ENCODE measurements at regions not wholly inside any gene's neighbourhood (a gene's known extent, or its start where the extent isn't known, plus 50 kb on each side); places are given as distances from the start of the nearest gene placed in this dataset.

DNA sequence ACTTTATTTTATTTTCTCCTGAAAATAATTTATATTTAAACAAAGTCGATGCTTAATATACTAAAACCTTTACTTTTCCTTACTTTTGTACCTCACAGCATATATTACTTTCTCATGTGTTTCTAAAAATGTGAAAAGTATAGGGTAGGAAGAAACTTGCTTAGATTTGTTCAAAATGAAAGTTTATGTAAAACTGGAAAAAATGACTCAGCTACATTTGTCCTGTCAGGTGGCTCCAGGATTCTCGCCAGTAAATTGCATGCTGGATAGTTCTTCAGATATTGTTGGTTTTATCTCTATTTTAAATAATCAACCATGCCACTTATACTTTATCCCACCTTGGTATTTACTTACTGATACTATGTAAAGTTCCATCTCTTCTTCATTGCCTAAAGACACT lies 159.2 kb upstream of the NDST4 start:
- Mint-ChIP-seq H3K4me3 (no peak overlapping the region), H3K27ac (no peak overlapping the region)
- POLR2A ChIA-PET = interaction anchor here (0.7 kb wide), 1 partner anchor 1737 kb away, joined by 3 read pairs; no protein-coding TSS in a partner anchor

DNA sequence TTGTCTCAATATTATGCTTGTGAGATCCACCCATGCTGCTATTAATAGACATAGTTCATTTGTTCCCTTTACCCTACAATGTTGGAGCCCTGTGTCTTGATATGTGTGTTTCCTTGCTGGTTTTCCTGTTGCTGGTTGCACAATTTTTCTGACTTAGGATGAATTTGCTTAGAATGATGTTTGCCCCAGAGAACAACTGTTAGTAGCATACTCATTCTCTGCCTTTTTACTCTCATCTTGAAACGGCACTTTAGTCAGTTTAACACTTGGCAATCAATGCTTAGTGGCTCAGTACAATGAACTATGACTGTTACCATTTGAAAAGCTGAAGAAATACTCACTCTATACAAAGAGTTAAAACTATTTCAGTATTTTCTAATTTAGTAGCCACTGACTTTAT lies 158.8 kb upstream of the NDST4 start:
- no peak overlapping the region for H3K4me3 ChIP-seq (ENCODE audit: low read length)
- intact Hi-C loops (cut with DNase I, micrococcal nuclease) = no loop called here
- CTCF ChIA-PET = no interaction called here
- no peaks in the 10 kb centered on the region for H3K36me3 ChIP-seq (ENCODE audit: insufficient read depth, low read length)
- DNase-seq (no peak), ATAC-seq (ENCODE audit: poor library complexity) (no peak)
- H3K4me1 ChIP-seq (ENCODE audit: insufficient read depth, low read length) = peaks cover 2% of the 10 kb centered on the region
- Mint-ChIP-seq H3K4me3 (no peak overlapping the region), H3K4me1 (ENCODE audit: low read depth) (peaks cover 12% of the 10 kb centered on the region), H3K27me3 (no peaks in the 10 kb centered on the region), H3K36me3 (ENCODE audit: low read depth) (no peaks in the 10 kb centered on the region), H3K27ac (no peak overlapping the region), H3K9me3 (no peaks in the 10 kb centered on the region)
- POLR2A ChIA-PET = interaction anchor here (0.7 kb wide), 1 partner anchor 1737 kb away, joined by 3 read pairs; no protein-coding TSS in a partner anchor
- no peak overlapping the region for H3K27ac ChIP-seq (ENCODE audit: low read depth in 1 of 2, low read length in 2 of 2)
- peaks cover 0 to 3% of the 10 kb centered on the region in 2 experiments for H3K9me3 ChIP-seq (ENCODE audit: control insufficient read depth in 1 of 2, insufficient read depth in 1 of 2, low read length in 2 of 2)
- H3K27me3 ChIP-seq (ENCODE audit: control insufficient read depth in 1 of 2, insufficient read depth in 2 of 2, low read length in 2 of 2) = no peaks in the 10 kb centered on the region
- TF ChIP-seq CTCF (IDR thresholded peaks at IDR 0.05) = no peak

More for the DNA sequence above, 159.2 kb upstream of the NDST4 start:
- ATAC-seq (ENCODE audit: poor library complexity) (no peak), DNase-seq (no peak)
- intact Hi-C loops (cut with DNase I, micrococcal nuclease) = no loop called here
- Histone ChIP-seq H3K27ac (ENCODE audit: low read depth in 1 of 2, low read length in 2 of 2) (no peak overlapping the region), H3K36me3 (ENCODE audit: insufficient read depth, low read length) (no peaks in the 10 kb centered on the region), H3K4me1 (ENCODE audit: insufficient read depth, low read length) (peaks cover 2% of the 10 kb centered on the region), H3K9me3 (ENCODE audit: control insufficient read depth in 1 of 2, insufficient read depth in 1 of 2, low read length in 2 of 2) (peaks cover 0 to 3% of the 10 kb centered on the region in 2 experiments), H3K27me3 (ENCODE audit: control insufficient read depth in 1 of 2, insufficient read depth in 2 of 2, low read length in 2 of 2) (no peaks in the 10 kb centered on the region), H3K4me3 (ENCODE audit: low read length) (no peak overlapping the region)
- CTCF ChIA-PET = no interaction called here
- TF ChIP-seq CTCF (IDR thresholded peaks at IDR 0.05) = no peak
- H3K4me1 Mint-ChIP-seq (ENCODE audit: low read depth) = peaks cover 12% of the 10 kb centered on the region
- no peaks in the 10 kb centered on the region for H3K36me3 Mint-ChIP-seq (ENCODE audit: low read depth)
- no peaks in the 10 kb centered on the region for H3K27me3 Mint-ChIP-seq
- no peaks in the 10 kb centered on the region for H3K9me3 Mint-ChIP-seq

DNA sequence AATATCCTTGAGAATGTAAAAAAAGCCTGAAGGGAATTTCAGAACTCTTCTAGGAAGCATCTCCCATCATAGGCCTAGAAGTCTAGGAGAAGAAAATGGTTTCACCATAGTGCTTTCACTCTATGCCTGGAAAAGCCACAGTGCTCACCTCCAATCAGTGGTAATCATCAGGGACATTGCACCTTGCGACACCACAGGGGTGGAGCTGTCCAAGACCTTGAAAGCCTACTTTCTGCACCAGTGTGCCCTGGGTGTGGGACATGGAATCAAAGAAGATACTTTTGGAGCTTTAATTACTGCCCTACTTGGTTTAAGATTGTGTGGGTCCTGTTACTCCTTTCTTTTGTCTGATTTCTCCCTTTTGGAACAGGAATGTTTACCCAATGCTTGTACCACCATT lies 146.8 kb upstream of the NDST4 start:
- H3K9me3 ChIP-seq (ENCODE audit: control insufficient read depth in 1 of 2, insufficient read depth in 1 of 2, low read length in 2 of 2) = no peaks in the 10 kb centered on the region
- H3K36me3 ChIP-seq (ENCODE audit: insufficient read depth, low read length) = no peaks in the 10 kb centered on the region
- no peak overlapping the region for H3K4me3 Mint-ChIP-seq
- H3K4me1 Mint-ChIP-seq (ENCODE audit: low read depth) = no peaks in the 10 kb centered on the region
- ChIA-PET CTCF (no interaction called here), POLR2A (no interaction called here)
- no peaks in the 10 kb centered on the region for H3K27me3 Mint-ChIP-seq
- DNase-seq (no peak), ATAC-seq (ENCODE audit: poor library complexity) (no peak)
- H3K27me3 ChIP-seq (ENCODE audit: control insufficient read depth in 1 of 2, insufficient read depth in 2 of 2, low read length in 2 of 2) = no peaks in the 10 kb centered on the region
- TF ChIP-seq CTCF (IDR thresholded peaks at IDR 0.05) = no peak
- H3K4me1 ChIP-seq (ENCODE audit: insufficient read depth, low read length) = no peaks in the 10 kb centered on the region
- no peak overlapping the region for H3K27ac Mint-ChIP-seq
- peaks cover 3% of the 10 kb centered on the region for H3K9me3 Mint-ChIP-seq
- intact Hi-C loops (cut with DNase I, micrococcal nuclease) = no loop called here
- H3K4me3 ChIP-seq (ENCODE audit: low read length) = no peak overlapping the region
- no peak overlapping the region for H3K27ac ChIP-seq (ENCODE audit: low read depth in 1 of 2, low read length in 2 of 2)
- no peaks in the 10 kb centered on the region for H3K36me3 Mint-ChIP-seq (ENCODE audit: low read depth)
